ENCODE measurements at regions not wholly inside any gene's neighbourhood (a gene's known extent, or its start where the extent isn't known, plus 50 kb on each side); places are given as distances from the start of the nearest gene placed in this dataset.

GRCh38 chr19:20351244-20351643 lies 184.2 kb downstream of the ZNF486 start:
- H3K4me3 ChIP-seq = no peak overlapping the region
- no peaks in the 10 kb centered on the region for H3K4me1 ChIP-seq
- H3K9me3 ChIP-seq = no peaks in the 10 kb centered on the region
- no peaks in the 10 kb centered on the region for H3K36me3 ChIP-seq
- no peaks in the 10 kb centered on the region for H3K27me3 ChIP-seq
- intact Hi-C loops (cut with DNase I) = no loop called here
- TF ChIP-seq POLR2A (IDR thresholded peaks at IDR 0.05) (no peak), CTCF (IDR thresholded peaks at IDR 0.05) (no peak)
- DNase-seq (no peak), ATAC-seq (no peak)
- no peak overlapping the region for H3K27ac ChIP-seq

- intact Hi-C loops (cut with DNase I) = no loop called here
Measured at GRCh38 chr19:20349206-20349605, 182.2 kb downstream of the ZNF486 start.

GRCh38 chr19:20339444-20339843 lies 172.4 kb downstream of the ZNF486 start:
- DNase-seq (no peak), ATAC-seq (no peak)
- 58% methylated on average over 4 of the region's 4 CpGs for WGBS (ENCODE audit: insufficient coverage, low coverage, low lambda C conversion rate, missing lambda C conversion rate)
- H3K27ac ChIP-seq = no peak overlapping the region
- H3K36me3 ChIP-seq = no peaks in the 10 kb centered on the region
- H3K4me3 ChIP-seq = no peak overlapping the region
- H3K9me3 ChIP-seq = no peaks in the 10 kb centered on the region
- no peaks in the 10 kb centered on the region for H3K27me3 ChIP-seq
- TF ChIP-seq CTCF (IDR thresholded peaks at IDR 0.05) (no peak), POLR2A (IDR thresholded peaks at IDR 0.05) (no peak)
- H3K4me1 ChIP-seq = no peaks in the 10 kb centered on the region
- intact Hi-C loops (cut with DNase I) = no loop called here

More at GRCh38 chr19:20349206-20349605, 182.2 kb downstream of the ZNF486 start:
- ATAC-seq (no peak), DNase-seq (no peak)
- Histone ChIP-seq H3K27ac (no peak overlapping the region), H3K4me1 (no peaks in the 10 kb centered on the region), H3K36me3 (no peaks in the 10 kb centered on the region), H3K9me3 (no peaks in the 10 kb centered on the region), H3K27me3 (no peaks in the 10 kb centered on the region), H3K4me3 (no peak overlapping the region)
- 68% methylated on average over 2 of the region's 2 CpGs for WGBS (ENCODE audit: insufficient coverage, low coverage, low lambda C conversion rate, missing lambda C conversion rate)
- TF ChIP-seq POLR2A (IDR thresholded peaks at IDR 0.05) = no peak
- TF ChIP-seq CTCF (IDR thresholded peaks at IDR 0.05) = no peak

GRCh38 chr19:20334760-20335159 lies 167.7 kb downstream of the ZNF486 start:
- H3K27me3 ChIP-seq = no peaks in the 10 kb centered on the region
- no peak overlapping the region for H3K27ac ChIP-seq
- H3K4me3 ChIP-seq = no peak overlapping the region
- DNase-seq (no peak), ATAC-seq (no peak)
- TF ChIP-seq CTCF (IDR thresholded peaks at IDR 0.05) (no peak), POLR2A (IDR thresholded peaks at IDR 0.05) (no peak)
- no peaks in the 10 kb centered on the region for H3K36me3 ChIP-seq
- no peaks in the 10 kb centered on the region for H3K4me1 ChIP-seq
- no peaks in the 10 kb centered on the region for H3K9me3 ChIP-seq
- WGBS (ENCODE audit: insufficient coverage, low coverage, low lambda C conversion rate, missing lambda C conversion rate) = 51% methylated on average over 3 of the region's 3 CpGs
- intact Hi-C loops (cut with DNase I) = no loop called here

- no peak overlapping the region for H3K27ac ChIP-seq
- ATAC-seq = no peak
- no peaks in the 10 kb centered on the region for H3K4me1 ChIP-seq
- intact Hi-C loops (cut with DNase I) = no loop called here
- no peak overlapping the region for H3K4me3 ChIP-seq
- no peaks in the 10 kb centered on the region for H3K9me3 ChIP-seq
- no peaks in the 10 kb centered on the region for H3K27me3 ChIP-seq
- 86% methylated on average over 1 of the region's 1 CpG for WGBS (ENCODE audit: insufficient coverage, low coverage, low lambda C conversion rate, missing lambda C conversion rate)
- no peak for DNase-seq
- TF ChIP-seq POLR2A (IDR thresholded peaks at IDR 0.05) (no peak), CTCF (IDR thresholded peaks at IDR 0.05) (no peak)
- no peaks in the 10 kb centered on the region for H3K36me3 ChIP-seq
Measured at GRCh38 chr19:20333508-20333907, 166.5 kb downstream of the ZNF486 start.

All from right lobe of liver (tissue), 6 donors.